HG03060 (cell line): ENCODE measurements at regions not wholly inside any gene's neighbourhood (a gene's known extent, or its start where the extent isn't known, plus 50 kb on each side); places are given as distances from the start of the nearest gene placed in this dataset.
"Not testable (repeated sequence)": the region's sequence is repeated elsewhere in the genome, so short reads cannot be mapped to it uniquely, and the experiment has no call there.

ENCODE experiments used
- ATAC-seq: cut with Tn5 transposase; IDR thresholded peaks from one replicate; pipeline ENCODE4 v1.9.1; 2021; ENCODE audit warnings: low read depth, moderate number of reproducible peaks; ENCODE audit not compliant: unreplicated experiment

- ATAC-seq: no peak
These were observed 134.2 kb upstream of the EDIL3 start for GRCh38 chr5:84518862-84519261.

DNA sequence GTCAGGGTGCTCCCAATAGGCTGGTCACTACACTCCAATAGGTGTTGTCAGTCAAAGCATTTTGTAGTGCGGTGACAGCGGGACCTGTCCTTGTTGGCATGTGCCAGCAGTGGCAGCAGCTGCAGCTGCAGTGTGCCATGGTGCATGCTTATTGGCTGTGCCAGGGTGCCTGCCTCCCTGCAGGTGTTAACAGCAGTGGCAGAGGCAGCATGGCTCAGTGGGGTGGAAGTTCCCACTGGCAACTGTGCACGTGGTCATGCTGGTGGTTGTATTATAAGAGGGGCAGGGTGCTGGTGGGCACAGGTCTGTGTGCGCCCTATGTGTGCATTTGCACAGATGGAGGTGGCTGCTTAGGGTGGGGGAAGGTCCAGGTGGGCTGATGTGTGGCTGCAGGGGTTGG, 133.7 kb upstream of the EDIL3 start:
- ATAC-seq: no peak

- ATAC-seq: no peak
These were observed 121.9 kb upstream of the EDIL3 start for GRCh38 chr5:84506625-84507024.

DNA sequence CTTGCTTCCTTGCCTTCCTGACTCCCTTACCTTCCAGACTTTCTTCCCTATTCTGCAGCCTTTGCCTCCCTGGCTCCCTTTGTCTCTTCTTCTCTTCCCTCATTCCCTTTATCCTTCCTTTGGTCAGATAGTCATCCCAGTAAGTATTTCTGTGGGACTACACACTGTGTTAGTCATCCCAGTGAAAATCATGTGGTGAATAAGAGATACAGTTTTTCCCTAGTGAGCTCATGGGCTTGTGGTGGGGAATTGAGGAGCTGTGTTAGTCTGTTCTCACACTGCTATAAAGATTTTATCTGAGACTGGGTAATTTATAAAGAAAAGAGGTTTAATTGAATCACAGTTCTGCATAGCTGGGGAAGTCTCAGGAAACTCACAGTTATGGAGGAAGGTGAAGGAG, 109.8 kb upstream of the EDIL3 start:
- no peak for ATAC-seq

- no peak for ATAC-seq
These were observed 103.3 kb upstream of the EDIL3 start for GRCh38 chr5:84487963-84488362.

- no peak for ATAC-seq
These were observed 96.4 kb upstream of the EDIL3 start for GRCh38 chr5:84480873-84481637.

DNA sequence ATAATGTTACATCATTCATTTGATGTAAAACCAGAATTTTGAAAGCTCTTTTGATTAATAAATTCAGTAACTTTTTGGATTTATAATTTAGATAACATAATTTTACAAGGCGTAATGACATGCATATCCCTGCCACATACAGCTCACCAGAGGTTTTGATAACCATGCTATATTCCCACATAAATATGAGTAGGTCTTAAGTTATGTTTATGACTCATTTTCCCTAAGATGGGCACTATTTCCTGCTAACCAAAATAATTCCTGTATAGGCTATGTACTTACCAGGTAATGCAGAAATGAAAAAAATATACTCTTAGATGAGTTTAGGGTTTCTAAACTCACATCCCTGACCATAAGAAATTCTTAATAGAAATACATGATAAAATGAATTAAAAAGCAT, 93.9 kb upstream of the EDIL3 start:
- no peak for ATAC-seq

GRCh38 chr5:84477485-84477884, 92.8 kb upstream of the EDIL3 start:
- no peak for ATAC-seq

DNA sequence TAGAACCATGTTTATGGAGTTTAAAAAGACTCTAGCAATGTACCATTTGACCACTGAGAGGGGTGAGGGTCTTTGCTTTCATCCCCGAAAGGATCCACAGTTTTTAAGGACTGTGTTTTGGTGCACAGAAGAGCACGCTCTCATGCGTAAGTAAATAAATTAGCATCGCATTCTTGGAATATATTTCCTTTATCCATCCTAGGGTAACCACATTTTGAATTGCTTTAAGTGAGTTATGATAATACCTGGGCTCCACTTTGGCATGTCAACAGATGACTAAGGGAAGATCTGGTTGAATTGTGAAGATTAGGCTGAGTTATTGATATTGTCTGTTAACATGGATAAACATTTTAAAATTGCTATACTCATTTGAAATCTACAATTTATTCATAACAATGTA, 89.4 kb upstream of the EDIL3 start:
- no peak for ATAC-seq

DNA sequence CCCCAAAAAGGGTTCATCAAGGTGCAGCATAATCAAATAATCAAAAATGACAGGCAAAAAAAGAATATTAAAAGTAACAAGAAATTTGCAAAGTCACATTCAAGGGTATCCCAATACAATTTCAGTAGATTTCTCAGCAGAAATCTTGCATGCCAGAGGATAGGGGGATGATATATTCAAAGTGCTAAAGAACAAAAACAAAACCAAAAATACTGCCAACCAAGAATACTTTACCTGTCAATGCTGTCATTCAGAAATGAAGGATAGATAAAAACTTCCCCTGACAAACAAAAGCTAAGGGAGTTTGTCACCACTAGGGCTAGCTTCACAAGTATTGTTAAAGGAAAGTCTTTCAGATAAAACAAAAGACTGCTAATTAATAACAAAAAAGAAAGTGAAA, 68.7 kb upstream of the EDIL3 start:
- no peak for ATAC-seq

- ATAC-seq: no peak
These were observed 66.1 kb upstream of the EDIL3 start for GRCh38 chr5:84450617-84451414.

- ATAC-seq: no peak
These were observed 60.5 kb upstream of the EDIL3 start for GRCh38 chr5:84445049-84445685.

DNA sequence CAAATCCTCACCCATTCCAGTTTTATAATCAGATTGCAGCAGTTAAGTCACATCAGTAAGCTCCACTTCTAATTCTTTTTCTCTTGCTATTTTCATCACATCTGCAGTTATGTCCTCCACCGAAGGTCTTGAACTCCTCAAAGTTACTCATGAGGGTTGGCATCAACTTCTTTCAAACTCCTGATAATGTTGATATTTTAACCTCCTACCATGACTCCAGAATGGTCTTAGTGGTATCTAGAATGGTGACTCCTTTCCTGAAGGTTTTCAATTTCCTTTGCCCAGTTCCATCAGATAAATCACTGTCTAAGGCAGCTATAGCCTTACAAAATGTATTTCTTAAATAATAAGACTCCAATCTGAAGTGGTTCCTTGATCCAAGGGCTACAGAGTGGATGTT, 53.8 kb upstream of the EDIL3 start:
- ATAC-seq: no peak

DNA sequence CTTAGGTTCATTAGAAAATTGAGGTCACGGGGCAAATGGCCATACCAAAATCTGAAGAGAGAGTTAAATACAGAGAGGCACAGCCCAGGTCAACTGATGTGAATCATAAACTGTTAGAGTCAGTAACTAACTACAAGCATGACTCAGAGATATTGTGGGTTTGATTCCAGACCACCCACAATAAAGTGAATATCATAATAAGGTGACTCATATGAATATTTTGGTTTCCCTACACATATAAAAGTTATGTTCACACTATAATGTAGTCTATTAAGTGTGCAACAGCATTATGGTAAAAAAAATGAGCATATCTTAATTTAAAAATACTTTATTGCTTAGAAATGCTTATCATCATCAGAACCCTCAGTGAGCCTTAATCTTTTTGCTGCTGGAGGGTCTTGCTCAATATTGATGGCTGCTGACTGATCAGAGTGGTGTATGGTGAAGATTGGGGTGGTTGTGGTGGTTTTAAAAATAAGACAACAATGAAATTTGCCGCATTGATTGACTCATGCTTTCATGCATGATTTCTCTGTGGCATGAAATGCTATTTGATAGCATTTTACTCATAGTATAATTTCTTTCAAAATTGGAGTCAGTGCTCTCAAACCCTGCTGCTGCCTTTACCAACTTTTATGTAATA, 53.1 kb upstream of the EDIL3 start:
- ATAC-seq: no peak

DNA sequence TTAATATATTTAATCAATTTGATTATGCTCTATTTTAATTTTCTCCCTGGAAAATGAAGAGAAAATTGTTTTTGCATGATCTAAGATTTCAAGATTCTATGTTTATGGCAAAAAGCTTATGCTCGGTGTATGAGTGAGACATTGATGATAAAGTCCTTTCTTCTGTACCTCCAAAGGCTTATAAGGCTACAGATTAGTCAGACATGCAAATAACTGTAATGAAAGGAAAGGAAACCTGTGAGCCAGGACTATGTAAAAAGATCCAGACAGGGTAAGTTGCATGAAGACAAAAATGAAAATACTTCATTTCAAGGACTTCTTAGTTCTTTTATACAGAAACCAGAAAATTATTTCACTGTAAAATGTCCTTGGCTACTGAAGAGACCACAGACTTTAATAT, 52.2 kb upstream of the EDIL3 start:
- ATAC-seq: no peak

- not testable (repeated sequence) for ATAC-seq
These were observed 51.2 kb upstream of the EDIL3 start for GRCh38 chr5:84435861-84436346.
